ENCODE measurements at regions not wholly inside any gene's neighbourhood (a gene's known extent, or its start where the extent isn't known, plus 50 kb on each side); places are given as distances from the start of the nearest gene placed in this dataset.

GRCh38 chr5:175045820-175046219, 321.4 kb downstream of the MSX2 start:
- no peak for TF ChIP-seq CTCF (IDR thresholded peaks at IDR 0.05)
- Histone ChIP-seq H3K4me3 (no peak overlapping the region), H3K27ac (no peak overlapping the region)
- no peak for DNase-seq (ENCODE audit: low spot score)

GRCh38 chr5:175037820-175038219, 313.4 kb downstream of the MSX2 start:
- Histone ChIP-seq H3K4me3 (no peak overlapping the region), H3K27ac (no peak overlapping the region)
- no peak for DNase-seq (ENCODE audit: low spot score)
- no peak for TF ChIP-seq CTCF (IDR thresholded peaks at IDR 0.05)

GRCh38 chr5:175035882-175036533, 311.6 kb downstream of the MSX2 start:
- DNase-seq (ENCODE audit: low spot score), result no peak
- Histone ChIP-seq H3K27ac (no peak overlapping the region), H3K4me3 (no peak overlapping the region)
- no peak for TF ChIP-seq CTCF (IDR thresholded peaks at IDR 0.05)

GRCh38 chr5:175034924-175035323, 310.5 kb downstream of the MSX2 start:
- Histone ChIP-seq H3K4me3 (no peak overlapping the region), H3K27ac (no peak overlapping the region)
- no peak for TF ChIP-seq CTCF (IDR thresholded peaks at IDR 0.05)
- no peak for DNase-seq (ENCODE audit: low spot score)

- TF ChIP-seq CTCF (IDR thresholded peaks at IDR 0.05), result no peak
- Histone ChIP-seq H3K27ac (no peak overlapping the region), H3K4me3 (no peak overlapping the region)
- DNase-seq (ENCODE audit: low spot score), result no peak
Measured at GRCh38 chr5:175032741-175033151, 308.4 kb downstream of the MSX2 start.

- H3K4me3 ChIP-seq, result no peak overlapping the region
- no peak overlapping the region for H3K27ac ChIP-seq
- DNase-seq (ENCODE audit: low spot score), result no peak
- no peak for TF ChIP-seq CTCF (IDR thresholded peaks at IDR 0.05)
Measured at GRCh38 chr5:175032013-175032412, 307.6 kb downstream of the MSX2 start.

- no peak overlapping the region for H3K27ac ChIP-seq
- TF ChIP-seq CTCF (IDR thresholded peaks at IDR 0.05), result no peak
- DNase-seq (ENCODE audit: low spot score), result no peak
- no peak overlapping the region for H3K4me3 ChIP-seq
Measured at GRCh38 chr5:175027390-175027789, 303.0 kb downstream of the MSX2 start.

Data from coronary artery (tissue), 2 donors.